ENCODE measurements at regions not wholly inside any gene's neighbourhood (a gene's known extent, or its start where the extent isn't known, plus 50 kb on each side); places are given as distances from the start of the nearest gene placed in this dataset.

- POLR2A ChIA-PET (ENCODE audit: partially characterized antibody) = no interaction called here
- Mint-ChIP-seq H3K4me1 (peaks cover 0 to 1% (median 0%) of the 10 kb centered on the region in 4 donors), H3K27me3 (peaks cover 6 to 17% of the 10 kb centered on the region in 2 donors), H3K4me3 (no peak overlapping the region), H3K9me3 (no peaks in the 10 kb centered on the region), H3K27ac (no peak overlapping the region), H3K36me3 (no peaks in the 10 kb centered on the region)
- Histone ChIP-seq H3K27ac (ENCODE audit: low read depth, low read length) (no peak overlapping the region), H3K9me3 (ENCODE audit: control insufficient read depth in 1 of 2, low read length in 2 of 2) (no peaks in the 10 kb centered on the region), H3K4me1 (ENCODE audit: insufficient read depth, low read length) (no peaks in the 10 kb centered on the region), H3K27me3 (ENCODE audit: insufficient read depth, low read length) (no peaks in the 10 kb centered on the region), H3K4me3 (ENCODE audit: low read length in 2 of 2) (no peak overlapping the region), H3K36me3 (ENCODE audit: insufficient read depth, low read length) (no peaks in the 10 kb centered on the region)
- intact Hi-C loops (cut with micrococcal nuclease) = loop anchor here (5.0 kb wide), 2 partner anchors 413 to 717 kb away; no protein-coding TSS in a partner anchor
- CTCF ChIA-PET (ENCODE audit: partially characterized antibody) = interaction anchor here (0.7 to 1.6 kb wide), 2 partner anchors 8 to 151 kb away, joined by 3 to 5 read pairs; no protein-coding TSS in a partner anchor
- no peak for DNase-seq
These were observed 127.9 kb upstream of the NRBF2 start for GRCh38 chr10:63005246-63005645.

- ChIA-PET POLR2A (ENCODE audit: partially characterized antibody) (no interaction called here), CTCF (ENCODE audit: partially characterized antibody) (no interaction called here)
- intact Hi-C loops (cut with micrococcal nuclease) = loop anchor here (1.0 kb wide), 1 partner anchor 154 kb away; no protein-coding TSS in a partner anchor
- no peak overlapping the region for H3K4me3 ChIP-seq (ENCODE audit: low read length in 2 of 2)
- Mint-ChIP-seq H3K27ac (no peak overlapping the region), H3K4me1 (peaks cover 0 to 1% (median 0%) of the 10 kb centered on the region in 4 donors), H3K4me3 (no peak overlapping the region), H3K9me3 (no peaks in the 10 kb centered on the region), H3K27me3 (peaks cover 4 to 20% of the 10 kb centered on the region in 2 donors), H3K36me3 (no peaks in the 10 kb centered on the region)
- no peaks in the 10 kb centered on the region for H3K9me3 ChIP-seq (ENCODE audit: control insufficient read depth in 1 of 2, low read length in 2 of 2)
- no peaks in the 10 kb centered on the region for H3K36me3 ChIP-seq (ENCODE audit: insufficient read depth, low read length)
- no peaks in the 10 kb centered on the region for H3K4me1 ChIP-seq (ENCODE audit: insufficient read depth, low read length)
- DNase-seq = peak in 1 of 5 donors; percentile 6
- H3K27me3 ChIP-seq (ENCODE audit: insufficient read depth, low read length) = no peaks in the 10 kb centered on the region
- H3K27ac ChIP-seq (ENCODE audit: low read depth, low read length) = no peak overlapping the region
These were observed 129.2 kb upstream of the NRBF2 start for GRCh38 chr10:63003816-63004453.

DNA sequence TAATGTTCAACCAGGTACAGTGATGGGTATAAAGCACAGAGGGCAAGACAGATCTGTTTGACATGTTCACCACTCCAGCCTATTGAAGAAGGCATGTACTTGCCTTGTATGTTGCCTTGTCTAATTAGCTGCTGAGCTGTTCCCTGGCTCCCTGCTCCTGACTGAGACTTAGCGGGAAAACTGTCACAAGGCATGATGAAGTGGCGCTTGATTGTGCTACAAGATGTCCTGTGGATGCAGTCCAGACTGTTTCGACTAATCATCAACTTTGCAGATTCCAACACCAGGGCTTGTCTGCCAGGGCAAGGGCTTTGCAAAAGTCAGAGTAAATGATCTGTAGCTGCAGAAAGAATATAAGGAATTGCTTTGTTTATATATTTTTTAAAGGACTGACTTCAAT lies 136.2 kb upstream of the NRBF2 start:
- POLR2A ChIA-PET (ENCODE audit: partially characterized antibody) = no interaction called here
- Histone ChIP-seq H3K36me3 (ENCODE audit: insufficient read depth, low read length) (no peaks in the 10 kb centered on the region), H3K9me3 (ENCODE audit: control insufficient read depth in 1 of 2, low read length in 2 of 2) (no peaks in the 10 kb centered on the region), H3K27me3 (ENCODE audit: insufficient read depth, low read length) (no peaks in the 10 kb centered on the region), H3K4me1 (ENCODE audit: insufficient read depth, low read length) (no peaks in the 10 kb centered on the region), H3K27ac (ENCODE audit: low read depth, low read length) (no peak overlapping the region), H3K4me3 (ENCODE audit: low read length in 2 of 2) (no peak overlapping the region)
- H3K9me3 Mint-ChIP-seq = no peaks in the 10 kb centered on the region
- no peaks in the 10 kb centered on the region for H3K4me1 Mint-ChIP-seq
- CTCF ChIA-PET (ENCODE audit: partially characterized antibody) = interaction anchor here (1.2 kb wide), 1 partner anchor 9 kb away, joined by 3 read pairs; no protein-coding TSS in a partner anchor
- peaks cover 7 to 22% of the 10 kb centered on the region in 2 donors for H3K27me3 Mint-ChIP-seq
- H3K4me3 Mint-ChIP-seq = no peak overlapping the region
- intact Hi-C loops (cut with micrococcal nuclease) = no loop called here
- no peaks in the 10 kb centered on the region for H3K36me3 Mint-ChIP-seq
- no peak overlapping the region for H3K27ac Mint-ChIP-seq
- no peak for DNase-seq

GRCh38 chr10:62996516-62996915 lies 136.6 kb upstream of the NRBF2 start:
- Histone ChIP-seq H3K4me3 (ENCODE audit: low read length in 2 of 2) (no peak overlapping the region), H3K27ac (ENCODE audit: low read depth, low read length) (no peak overlapping the region), H3K9me3 (ENCODE audit: control insufficient read depth in 1 of 2, low read length in 2 of 2) (no peaks in the 10 kb centered on the region), H3K27me3 (ENCODE audit: insufficient read depth, low read length) (no peaks in the 10 kb centered on the region), H3K4me1 (ENCODE audit: insufficient read depth, low read length) (no peaks in the 10 kb centered on the region), H3K36me3 (ENCODE audit: insufficient read depth, low read length) (no peaks in the 10 kb centered on the region)
- Mint-ChIP-seq H3K4me1 (no peaks in the 10 kb centered on the region), H3K4me3 (no peak overlapping the region), H3K9me3 (no peaks in the 10 kb centered on the region), H3K36me3 (no peaks in the 10 kb centered on the region), H3K27ac (no peak overlapping the region), H3K27me3 (peaks cover 7 to 22% of the 10 kb centered on the region in 2 donors)
- CTCF ChIA-PET (ENCODE audit: partially characterized antibody) = interaction anchor here (1.2 kb wide), 1 partner anchor 9 kb away, joined by 3 read pairs; no protein-coding TSS in a partner anchor
- no peak for DNase-seq
- intact Hi-C loops (cut with micrococcal nuclease) = no loop called here
- POLR2A ChIA-PET (ENCODE audit: partially characterized antibody) = no interaction called here

DNA sequence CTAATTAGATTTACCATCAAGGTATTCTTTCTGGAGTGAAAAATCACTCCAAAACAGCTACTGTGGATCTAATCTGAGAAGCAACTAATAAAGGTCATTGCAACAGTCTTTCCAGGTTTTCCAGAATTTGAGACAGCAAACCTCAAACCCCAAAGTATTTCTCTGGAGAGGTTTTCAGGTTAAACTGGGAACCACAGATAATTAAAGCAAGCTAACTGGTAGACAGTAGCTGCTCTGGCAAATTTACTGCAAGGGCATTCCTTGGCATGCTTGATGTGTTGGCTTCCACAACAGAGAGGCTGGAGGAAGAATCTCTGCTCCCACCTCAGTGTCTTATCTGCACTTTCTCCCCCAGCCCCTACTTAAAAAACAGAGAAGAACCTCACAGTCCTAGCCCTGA lies 140.0 kb upstream of the NRBF2 start:
- intact Hi-C loops (cut with micrococcal nuclease) = no loop called here
- DNase-seq = no peak
- H3K27ac ChIP-seq (ENCODE audit: low read depth, low read length) = no peak overlapping the region
- Mint-ChIP-seq H3K27ac (no peak overlapping the region), H3K27me3 (peaks cover 8 to 14% of the 10 kb centered on the region in 2 donors), H3K4me3 (no peak overlapping the region), H3K9me3 (no peaks in the 10 kb centered on the region), H3K36me3 (no peaks in the 10 kb centered on the region), H3K4me1 (no peaks in the 10 kb centered on the region)
- POLR2A ChIA-PET (ENCODE audit: partially characterized antibody) = no interaction called here
- no peaks in the 10 kb centered on the region for H3K4me1 ChIP-seq (ENCODE audit: insufficient read depth, low read length)
- CTCF ChIA-PET (ENCODE audit: partially characterized antibody) = interaction anchor here (0.7 kb wide), 1 partner anchor 174 kb away, joined by 3 read pairs; no protein-coding TSS in a partner anchor
- H3K4me3 ChIP-seq (ENCODE audit: low read length in 2 of 2) = no peak overlapping the region
- H3K27me3 ChIP-seq (ENCODE audit: insufficient read depth, low read length) = no peaks in the 10 kb centered on the region
- H3K36me3 ChIP-seq (ENCODE audit: insufficient read depth, low read length) = no peaks in the 10 kb centered on the region
- H3K9me3 ChIP-seq (ENCODE audit: control insufficient read depth in 1 of 2, low read length in 2 of 2) = no peaks in the 10 kb centered on the region

- no peak overlapping the region for H3K27ac ChIP-seq (ENCODE audit: low read depth, low read length)
- H3K27ac Mint-ChIP-seq = no peak overlapping the region
These were observed 140.9 kb upstream of the NRBF2 start for GRCh38 chr10:62992145-62992721.

DNA sequence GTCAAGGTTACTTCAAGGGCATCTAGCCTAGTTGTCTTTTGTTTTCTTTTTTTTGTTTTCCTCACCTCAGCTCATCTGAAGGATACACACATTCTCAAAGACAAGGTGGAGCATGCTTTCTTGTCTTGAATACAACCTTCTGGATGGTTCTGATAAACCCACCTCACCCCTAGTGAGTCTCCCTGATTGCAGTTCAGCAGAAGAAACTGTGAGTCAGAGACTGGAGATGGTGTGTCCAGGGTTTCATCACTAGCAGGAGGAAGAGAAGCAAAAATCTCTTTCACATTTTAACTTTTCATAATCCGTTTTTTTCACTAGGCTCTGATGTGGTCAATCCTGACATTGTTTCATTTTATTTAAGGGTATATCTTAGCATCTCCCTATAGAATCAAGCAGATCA lies 143.0 kb upstream of the NRBF2 start:
- Mint-ChIP-seq H3K9me3 (peaks cover 0 to 1% (median 0%) of the 10 kb centered on the region in 8 donors), H3K4me1 (no peaks in the 10 kb centered on the region), H3K27me3 (peaks cover 8 to 10% of the 10 kb centered on the region in 2 donors), H3K36me3 (no peaks in the 10 kb centered on the region), H3K27ac (no peak overlapping the region), H3K4me3 (no peak overlapping the region)
- no peaks in the 10 kb centered on the region for H3K27me3 ChIP-seq (ENCODE audit: insufficient read depth, low read length)
- H3K36me3 ChIP-seq (ENCODE audit: insufficient read depth, low read length) = no peaks in the 10 kb centered on the region
- no peaks in the 10 kb centered on the region for H3K4me1 ChIP-seq (ENCODE audit: insufficient read depth, low read length)
- no peak overlapping the region for H3K27ac ChIP-seq (ENCODE audit: low read depth, low read length)
- ChIA-PET CTCF (ENCODE audit: partially characterized antibody) (no interaction called here), POLR2A (ENCODE audit: partially characterized antibody) (no interaction called here)
- DNase-seq = no peak
- intact Hi-C loops (cut with micrococcal nuclease) = no loop called here
- H3K4me3 ChIP-seq (ENCODE audit: low read length in 2 of 2) = no peak overlapping the region
- no peaks in the 10 kb centered on the region for H3K9me3 ChIP-seq (ENCODE audit: control insufficient read depth in 1 of 2, low read length in 2 of 2)

More at GRCh38 chr10:62992145-62992721, 140.9 kb upstream of the NRBF2 start:
- Mint-ChIP-seq H3K4me1 (no peaks in the 10 kb centered on the region), H3K36me3 (no peaks in the 10 kb centered on the region), H3K9me3 (no peaks in the 10 kb centered on the region), H3K4me3 (no peak overlapping the region), H3K27me3 (peaks cover 8 to 14% of the 10 kb centered on the region in 2 donors)
- H3K27me3 ChIP-seq (ENCODE audit: insufficient read depth, low read length) = no peaks in the 10 kb centered on the region
- ChIA-PET POLR2A (ENCODE audit: partially characterized antibody) (no interaction called here), CTCF (ENCODE audit: partially characterized antibody) (no interaction called here)
- no peak overlapping the region for H3K4me3 ChIP-seq (ENCODE audit: low read length in 2 of 2)
- no peaks in the 10 kb centered on the region for H3K36me3 ChIP-seq (ENCODE audit: insufficient read depth, low read length)
- no peak for DNase-seq
- intact Hi-C loops (cut with micrococcal nuclease) = no loop called here
- H3K9me3 ChIP-seq (ENCODE audit: control insufficient read depth in 1 of 2, low read length in 2 of 2) = no peaks in the 10 kb centered on the region
- H3K4me1 ChIP-seq (ENCODE audit: insufficient read depth, low read length) = no peaks in the 10 kb centered on the region
